ENCODE measurements at regions not wholly inside any gene's neighbourhood (a gene's known extent, or its start where the extent isn't known, plus 50 kb on each side); places are given as distances from the start of the nearest gene placed in this dataset.
"Not testable (repeated sequence)": the region's sequence is repeated elsewhere in the genome, so short reads cannot be mapped to it uniquely, and the experiment has no call there.

- no peak overlapping the region for H3K4me3 ChIP-seq (ENCODE audit: low read depth, low read length)
- H3K36me3 ChIP-seq (ENCODE audit: control insufficient read depth, insufficient read depth, low read length), result no peaks in the 10 kb centered on the region
- ATAC-seq (ENCODE audit: low read depth in 2 of 2) (no peak), DNase-seq (no peak)
- H3K4me3 Mint-ChIP-seq, result no peak overlapping the region
- H3K4me1 Mint-ChIP-seq, result no peaks in the 10 kb centered on the region
- no peaks in the 10 kb centered on the region for H3K4me1 ChIP-seq (ENCODE audit: control insufficient read depth, insufficient read depth, low read length, poor library complexity, severe bottlenecking)
- no peak overlapping the region for H3K27ac Mint-ChIP-seq
- no peaks in the 10 kb centered on the region for H3K27me3 Mint-ChIP-seq
- no peak overlapping the region for H3K27ac ChIP-seq (ENCODE audit: insufficient read depth, low read length, poor library complexity, severe bottlenecking)
- H3K36me3 Mint-ChIP-seq, result no peaks in the 10 kb centered on the region
- H3K9me3 Mint-ChIP-seq, result peaks cover 4 to 13% (median 10%) of the 10 kb centered on the region in 7 donors
- no peaks in the 10 kb centered on the region for H3K27me3 ChIP-seq (ENCODE audit: control insufficient read depth, insufficient read depth, low read length)
- peaks cover 0 to 2% of the 10 kb centered on the region in 2 experiments for H3K9me3 ChIP-seq (ENCODE audit: control insufficient read depth in 2 of 2, low read length in 2 of 2)
Observed at GRCh38 chr13:89515948-89516347, 1831.5 kb upstream of the MIR17HG start.

GRCh38 chr13:89518289-89519077 lies 1829.0 kb upstream of the MIR17HG start:
- no peaks in the 10 kb centered on the region for H3K4me1 ChIP-seq (ENCODE audit: control insufficient read depth, insufficient read depth, low read length, poor library complexity, severe bottlenecking)
- peaks cover 0 to 2% (median 0%) of the 10 kb centered on the region in 4 donors for H3K4me1 Mint-ChIP-seq
- no peaks in the 10 kb centered on the region for H3K36me3 ChIP-seq (ENCODE audit: control insufficient read depth, insufficient read depth, low read length)
- no peak overlapping the region for H3K4me3 Mint-ChIP-seq
- ATAC-seq (ENCODE audit: low read depth in 2 of 2) (no peak), DNase-seq (no peak)
- no peak overlapping the region for H3K4me3 ChIP-seq (ENCODE audit: low read depth, low read length)
- H3K9me3 ChIP-seq (ENCODE audit: control insufficient read depth in 2 of 2, low read length in 2 of 2), result peaks cover 0 to 2% of the 10 kb centered on the region in 2 experiments
- no peak overlapping the region for H3K27ac Mint-ChIP-seq
- H3K27me3 ChIP-seq (ENCODE audit: control insufficient read depth, insufficient read depth, low read length), result no peaks in the 10 kb centered on the region
- peaks cover 2 to 14% (median 6%) of the 10 kb centered on the region in 7 donors for H3K9me3 Mint-ChIP-seq
- no peaks in the 10 kb centered on the region for H3K27me3 Mint-ChIP-seq
- H3K36me3 Mint-ChIP-seq, result no peaks in the 10 kb centered on the region
- no peak overlapping the region for H3K27ac ChIP-seq (ENCODE audit: insufficient read depth, low read length, poor library complexity, severe bottlenecking)

- H3K4me1 Mint-ChIP-seq, result peaks cover 0 to 2% (median 0%) of the 10 kb centered on the region in 4 donors
- no peaks in the 10 kb centered on the region for H3K4me1 ChIP-seq (ENCODE audit: control insufficient read depth, insufficient read depth, low read length, poor library complexity, severe bottlenecking)
- peaks cover 4 to 16% (median 6%) of the 10 kb centered on the region in 7 donors for H3K9me3 Mint-ChIP-seq
- H3K36me3 Mint-ChIP-seq, result no peaks in the 10 kb centered on the region
- H3K4me3 ChIP-seq (ENCODE audit: low read depth, low read length), result no peak overlapping the region
- no peak overlapping the region for H3K4me3 Mint-ChIP-seq
- no peak overlapping the region for H3K27ac Mint-ChIP-seq
- no peak overlapping the region for H3K27ac ChIP-seq (ENCODE audit: insufficient read depth, low read length, poor library complexity, severe bottlenecking)
- no peak for DNase-seq
- H3K27me3 Mint-ChIP-seq, result no peaks in the 10 kb centered on the region
- no peak for ATAC-seq (ENCODE audit: low read depth in 2 of 2)
- no peaks in the 10 kb centered on the region for H3K27me3 ChIP-seq (ENCODE audit: control insufficient read depth, insufficient read depth, low read length)
- H3K9me3 ChIP-seq (ENCODE audit: control insufficient read depth in 2 of 2, low read length in 2 of 2), result peaks cover 0 to 2% of the 10 kb centered on the region in 2 experiments
- H3K36me3 ChIP-seq (ENCODE audit: control insufficient read depth, insufficient read depth, low read length), result no peaks in the 10 kb centered on the region
Observed at GRCh38 chr13:89520468-89520867, 1827.0 kb upstream of the MIR17HG start.

- not testable (repeated sequence) for H3K4me1 Mint-ChIP-seq; H3K4me3 ChIP-seq (ENCODE audit: low read depth, low read length); H3K27me3 Mint-ChIP-seq
Observed at GRCh38 chr13:89521672-89522071, 1825.8 kb upstream of the MIR17HG start.

GRCh38 chr13:89541091-89542030 lies 1806.1 kb upstream of the MIR17HG start:
- peaks cover 2 to 28% (median 6%) of the 10 kb centered on the region in 7 donors for H3K9me3 Mint-ChIP-seq
- Histone ChIP-seq H3K27ac (ENCODE audit: insufficient read depth, low read length, poor library complexity, severe bottlenecking) (no peak overlapping the region), H3K4me3 (ENCODE audit: low read depth, low read length) (no peak overlapping the region), H3K27me3 (ENCODE audit: control insufficient read depth, insufficient read depth, low read length) (no peaks in the 10 kb centered on the region), H3K36me3 (ENCODE audit: control insufficient read depth, insufficient read depth, low read length) (no peaks in the 10 kb centered on the region), H3K4me1 (ENCODE audit: control insufficient read depth, insufficient read depth, low read length, poor library complexity, severe bottlenecking) (no peaks in the 10 kb centered on the region), H3K9me3 (ENCODE audit: control insufficient read depth in 2 of 2, low read length in 2 of 2) (peaks cover 9 to 11% of the 10 kb centered on the region in 2 experiments)
- no peaks in the 10 kb centered on the region for H3K36me3 Mint-ChIP-seq
- H3K4me1 Mint-ChIP-seq, result no peaks in the 10 kb centered on the region
- DNase-seq, result no peak
- no peak overlapping the region for H3K27ac Mint-ChIP-seq
- H3K4me3 Mint-ChIP-seq, result no peak overlapping the region
- ATAC-seq (ENCODE audit: low read depth in 2 of 2), result no peak
- no peaks in the 10 kb centered on the region for H3K27me3 Mint-ChIP-seq

More at GRCh38 chr13:89521672-89522071, 1825.8 kb upstream of the MIR17HG start:
- DNase-seq; H3K27me3 ChIP-seq (ENCODE audit: control insufficient read depth, insufficient read depth, low read length); ATAC-seq (ENCODE audit: low read depth in 2 of 2); H3K27ac ChIP-seq (ENCODE audit: insufficient read depth, low read length, poor library complexity, severe bottlenecking); H3K36me3 ChIP-seq (ENCODE audit: control insufficient read depth, insufficient read depth, low read length); H3K36me3 Mint-ChIP-seq; H3K4me1 ChIP-seq (ENCODE audit: control insufficient read depth, insufficient read depth, low read length, poor library complexity, severe bottlenecking); H3K27ac Mint-ChIP-seq; H3K9me3 ChIP-seq (ENCODE audit: control insufficient read depth in 2 of 2, low read length in 2 of 2); H3K4me3 Mint-ChIP-seq: not testable (repeated sequence)
- peaks cover 4 to 19% (median 6%) of the 10 kb centered on the region in 7 donors for H3K9me3 Mint-ChIP-seq

GRCh38 chr13:89550938-89551337 lies 1796.5 kb upstream of the MIR17HG start:
- Mint-ChIP-seq H3K4me1 (no peaks in the 10 kb centered on the region), H3K9me3 (peaks cover 3 to 12% (median 7%) of the 10 kb centered on the region in 7 donors), H3K36me3 (no peaks in the 10 kb centered on the region), H3K27me3 (no peaks in the 10 kb centered on the region), H3K4me3 (no peak overlapping the region), H3K27ac (no peak overlapping the region)
- Histone ChIP-seq H3K27ac (ENCODE audit: insufficient read depth, low read length, poor library complexity, severe bottlenecking) (no peak overlapping the region), H3K4me3 (ENCODE audit: low read depth, low read length) (no peak overlapping the region), H3K36me3 (ENCODE audit: control insufficient read depth, insufficient read depth, low read length) (no peaks in the 10 kb centered on the region), H3K9me3 (ENCODE audit: control insufficient read depth in 2 of 2, low read length in 2 of 2) (peaks cover 0 to 5% of the 10 kb centered on the region in 2 experiments), H3K27me3 (ENCODE audit: control insufficient read depth, insufficient read depth, low read length) (no peaks in the 10 kb centered on the region), H3K4me1 (ENCODE audit: control insufficient read depth, insufficient read depth, low read length, poor library complexity, severe bottlenecking) (no peaks in the 10 kb centered on the region)
- DNase-seq (no peak), ATAC-seq (ENCODE audit: low read depth in 2 of 2) (no peak)

- DNase-seq, result no peak
- ATAC-seq (ENCODE audit: low read depth in 2 of 2), result no peak
- Histone ChIP-seq H3K36me3 (ENCODE audit: control insufficient read depth, insufficient read depth, low read length) (no peaks in the 10 kb centered on the region), H3K9me3 (ENCODE audit: control insufficient read depth in 2 of 2, low read length in 2 of 2) (peaks cover 0 to 5% of the 10 kb centered on the region in 2 experiments), H3K27ac (ENCODE audit: insufficient read depth, low read length, poor library complexity, severe bottlenecking) (no peak overlapping the region), H3K27me3 (ENCODE audit: control insufficient read depth, insufficient read depth, low read length) (no peaks in the 10 kb centered on the region), H3K4me1 (ENCODE audit: control insufficient read depth, insufficient read depth, low read length, poor library complexity, severe bottlenecking) (no peaks in the 10 kb centered on the region), H3K4me3 (ENCODE audit: low read depth, low read length) (no peak overlapping the region)
- no peak overlapping the region for H3K27ac Mint-ChIP-seq
- no peaks in the 10 kb centered on the region for H3K27me3 Mint-ChIP-seq
- H3K9me3 Mint-ChIP-seq, result peaks cover 2 to 9% (median 6%) of the 10 kb centered on the region in 7 donors
- no peaks in the 10 kb centered on the region for H3K4me1 Mint-ChIP-seq
- no peak overlapping the region for H3K4me3 Mint-ChIP-seq
- no peaks in the 10 kb centered on the region for H3K36me3 Mint-ChIP-seq
Observed at GRCh38 chr13:89554801-89555200, 1792.7 kb upstream of the MIR17HG start.

Measured in CD4-positive, CD25-positive, alpha-beta regulatory T cell (primary cell).